Rectal smooth muscle tissue (tissue), 1 donor: ENCODE measurements at regions not wholly inside any gene's neighbourhood (a gene's known extent, or its start where the extent isn't known, plus 50 kb on each side); places are given as distances from the start of the nearest gene placed in this dataset.

ENCODE experiments used
- H3K27ac ChIP-seq: one replicate; pipeline ENCODE4 v1.7.0; 2013; ENCODE audit warnings: low read depth, low read length, inconsistent platforms
- H3K27me3 ChIP-seq: one replicate; pipeline ENCODE4 v1.7.0; 2013; ENCODE audit warnings: low read length; ENCODE audit not compliant: control insufficient read depth, insufficient read depth
- H3K36me3 ChIP-seq: one replicate; pipeline ENCODE4 v1.7.0; 2013; ENCODE audit warnings: low read length; ENCODE audit not compliant: control insufficient read depth, insufficient read depth
- H3K4me1 ChIP-seq: one replicate; pipeline ENCODE4 v1.7.0; 2013; ENCODE audit warnings: low read length; ENCODE audit not compliant: control insufficient read depth, insufficient read depth
- H3K4me3 ChIP-seq: one replicate; pipeline ENCODE4 v1.7.0; 2013; ENCODE audit warnings: low read length
- H3K9ac ChIP-seq: one replicate; pipeline ENCODE4 v1.7.0; 2013; ENCODE audit warnings: low read length

- Histone ChIP-seq H3K27me3 (no peaks in the 10 kb centered on the region), H3K4me3 (no peak overlapping the region), H3K36me3 (no peaks in the 10 kb centered on the region), H3K27ac (no peak overlapping the region), H3K4me1 (no peaks in the 10 kb centered on the region), H3K9ac (no peak overlapping the region)
Observed at GRCh38 chr14:25622763-25623162, 572.8 kb upstream of the STXBP6 start.

GRCh38 chr14:25620515-25620914, 570.6 kb upstream of the STXBP6 start:
- no peaks in the 10 kb centered on the region for H3K27me3 ChIP-seq
- no peak overlapping the region for H3K9ac ChIP-seq
- H3K4me1 ChIP-seq = no peaks in the 10 kb centered on the region
- H3K36me3 ChIP-seq = no peaks in the 10 kb centered on the region
- no peak overlapping the region for H3K4me3 ChIP-seq
- no peak overlapping the region for H3K27ac ChIP-seq

- H3K4me3 ChIP-seq = no peak overlapping the region
- H3K27me3 ChIP-seq = no peaks in the 10 kb centered on the region
- H3K9ac ChIP-seq = no peak overlapping the region
- no peak overlapping the region for H3K27ac ChIP-seq
- H3K4me1 ChIP-seq = no peaks in the 10 kb centered on the region
- H3K36me3 ChIP-seq = no peaks in the 10 kb centered on the region
Observed at GRCh38 chr14:25615174-25615573, 565.2 kb upstream of the STXBP6 start.

GRCh38 chr14:25607192-25607591, 557.2 kb upstream of the STXBP6 start:
- Histone ChIP-seq H3K4me1 (no peaks in the 10 kb centered on the region), H3K36me3 (no peaks in the 10 kb centered on the region), H3K9ac (no peak overlapping the region), H3K27me3 (no peaks in the 10 kb centered on the region), H3K4me3 (no peak overlapping the region), H3K27ac (no peak overlapping the region)

- H3K27ac ChIP-seq = no peak overlapping the region
- H3K36me3 ChIP-seq = no peaks in the 10 kb centered on the region
- no peaks in the 10 kb centered on the region for H3K4me1 ChIP-seq
- H3K4me3 ChIP-seq = no peak overlapping the region
- H3K9ac ChIP-seq = no peak overlapping the region
- H3K27me3 ChIP-seq = no peaks in the 10 kb centered on the region
Observed at GRCh38 chr14:25602106-25602505, 552.2 kb upstream of the STXBP6 start.

- H3K4me3 ChIP-seq = no peak overlapping the region
- no peaks in the 10 kb centered on the region for H3K27me3 ChIP-seq
- H3K9ac ChIP-seq = no peak overlapping the region
- H3K36me3 ChIP-seq = no peaks in the 10 kb centered on the region
- no peaks in the 10 kb centered on the region for H3K4me1 ChIP-seq
- no peak overlapping the region for H3K27ac ChIP-seq
Observed at GRCh38 chr14:25588751-25589150, 538.8 kb upstream of the STXBP6 start.

- no peak overlapping the region for H3K9ac ChIP-seq
- H3K27ac ChIP-seq = no peak overlapping the region
- H3K36me3 ChIP-seq = no peaks in the 10 kb centered on the region
- no peaks in the 10 kb centered on the region for H3K4me1 ChIP-seq
- H3K27me3 ChIP-seq = no peaks in the 10 kb centered on the region
- H3K4me3 ChIP-seq = no peak overlapping the region
Observed at GRCh38 chr14:25574628-25575325, 524.8 kb upstream of the STXBP6 start.

GRCh38 chr14:25570483-25570882, 520.5 kb upstream of the STXBP6 start:
- no peak overlapping the region for H3K27ac ChIP-seq
- no peak overlapping the region for H3K4me3 ChIP-seq
- no peaks in the 10 kb centered on the region for H3K36me3 ChIP-seq
- no peak overlapping the region for H3K9ac ChIP-seq
- H3K4me1 ChIP-seq = no peaks in the 10 kb centered on the region
- no peaks in the 10 kb centered on the region for H3K27me3 ChIP-seq

GRCh38 chr14:25557466-25557865, 507.5 kb upstream of the STXBP6 start:
- Histone ChIP-seq H3K27me3 (no peaks in the 10 kb centered on the region), H3K4me1 (no peaks in the 10 kb centered on the region), H3K4me3 (no peak overlapping the region), H3K9ac (no peak overlapping the region), H3K36me3 (no peaks in the 10 kb centered on the region), H3K27ac (no peak overlapping the region)

GRCh38 chr14:25552826-25553225, 502.9 kb upstream of the STXBP6 start:
- H3K4me3 ChIP-seq = no peak overlapping the region
- no peak overlapping the region for H3K9ac ChIP-seq
- H3K27ac ChIP-seq = no peak overlapping the region
- no peaks in the 10 kb centered on the region for H3K4me1 ChIP-seq
- no peaks in the 10 kb centered on the region for H3K27me3 ChIP-seq
- H3K36me3 ChIP-seq = no peaks in the 10 kb centered on the region

- H3K27me3 ChIP-seq = no peaks in the 10 kb centered on the region
- H3K36me3 ChIP-seq = no peaks in the 10 kb centered on the region
- no peaks in the 10 kb centered on the region for H3K4me1 ChIP-seq
- no peak overlapping the region for H3K27ac ChIP-seq
- no peak overlapping the region for H3K9ac ChIP-seq
- no peak overlapping the region for H3K4me3 ChIP-seq
Observed at GRCh38 chr14:25551674-25552073, 501.7 kb upstream of the STXBP6 start.

- Histone ChIP-seq H3K27me3 (no peaks in the 10 kb centered on the region), H3K9ac (no peak overlapping the region), H3K4me1 (no peaks in the 10 kb centered on the region), H3K36me3 (no peaks in the 10 kb centered on the region), H3K4me3 (no peak overlapping the region), H3K27ac (no peak overlapping the region)
Observed at GRCh38 chr14:25546826-25547225, 496.9 kb upstream of the STXBP6 start.

GRCh38 chr14:25537846-25538455, 488.0 kb upstream of the STXBP6 start:
- Histone ChIP-seq H3K4me3 (no peak overlapping the region), H3K27me3 (no peaks in the 10 kb centered on the region), H3K27ac (no peak overlapping the region), H3K4me1 (no peaks in the 10 kb centered on the region), H3K36me3 (no peaks in the 10 kb centered on the region), H3K9ac (no peak overlapping the region)
